A549 (cell line): ENCODE measurements at regions not wholly inside any gene's neighbourhood (a gene's known extent, or its start where the extent isn't known, plus 50 kb on each side); places are given as distances from the start of the nearest gene placed in this dataset.

Experiments
- ATAC-seq, 2 experiments: fragments of 200-7000 bp in 1 of 2; fragments of >200 bp in 1 of 2; cut with Nextera tagmentation in 1 of 2; cut with Tn5 transposase in 1 of 2; 3 replicates each; pipeline versions ENCODE4 v1.8.0 to v1.9.1; 2018 to 2020; ENCODE audit warnings: mild to moderate bottlenecking in 1 of 2, moderate library complexity in 1 of 2
- CTCF ChIA-PET: fragments of 300-600 bp; sonication (Branson Sonifier 250); formaldehyde crosslinking; extraction: SDS; loops from one replicate; lab custom pipeline; 2021; ENCODE audit warnings: antibody characterized with exemption, inconsistent platforms; lab: Yijun Ruan, JAX
- POLR2A ChIA-PET: fragments of 350-600 bp; formaldehyde crosslinking; extraction: SDS; loops from one replicate; lab custom pipeline; 2021; ENCODE audit warnings: antibody characterized with exemption, inconsistent platforms; lab: Yijun Ruan, JAX
- DNase-seq, 2 experiments: peaks; one replicate each; pipeline versions ENCODE4 v3.0.0 to v3.0.0-alpha.2; 2011 to 2016; ENCODE audit warnings: low read depth in 1 of 2, low spot score in 1 of 2
- FAIRE-seq: peaks from 2 replicates; lab custom pipeline; 2011; peaks lifted over from hg19 to GRCh38; lab: Jason Lieb, UNC
- H3K27ac ChIP-seq, 2 experiments: fragments of >200 bp; sonication (Bioruptor Twin); formaldehyde crosslinking; 3 replicates each; pipeline ENCODE4 v1.5.1; 2016 to 2017
- H3K4me1 ChIP-seq: fragments of >200 bp; sonication (Bioruptor Twin); formaldehyde crosslinking; 3 replicates; pipeline ENCODE4 v1.6.1; 2016
- H3K4me2 ChIP-seq: fragments of >200 bp; sonication (Bioruptor Twin); formaldehyde crosslinking; 3 replicates; pipeline ENCODE4 v1.6.1; 2016
- H3K4me3 ChIP-seq: fragments of >200 bp; sonication (Bioruptor Twin); formaldehyde crosslinking; 3 replicates; pipeline ENCODE4 v1.5.1; 2016
- H3K9me3 ChIP-seq: fragments of >200 bp; sonication (Bioruptor Twin); formaldehyde crosslinking; 3 replicates; pipeline ENCODE4 v1.6.1; 2016
- BHLHE40 ChIP-seq: IDR thresholded peaks from 2 replicates; pipeline ENCODE4 v1.6.1; 2012; ENCODE audit warnings: low read depth, low read length, inconsistent platforms
- CBX8 ChIP-seq: fragments of 200-600 bp; sonication (generic); IDR thresholded peaks from 2 replicates; pipeline ENCODE4 v1.6.1; 2016
- CEBPB ChIP-seq, 2 experiments: fragments of >200 bp in 1 of 2; sonication (Bioruptor Twin) in 1 of 2; formaldehyde crosslinking in 1 of 2; IDR thresholded peaks; 2 replicates each; pipeline ENCODE4 v1.6.1; 2012 to 2016
- CHD2 ChIP-seq: fragments of 150-350 bp; IDR thresholded peaks from 2 replicates; pipeline ENCODE4 v1.6.1; 2014; ENCODE audit warnings: low read length; ENCODE audit not compliant: partially characterized antibody
- EHF ChIP-seq: fragments of 250-450 bp; sonication (Bioruptor Pico); IDR thresholded peaks from 2 replicates; pipeline ENCODE4 v1.5.0; 2020; ENCODE audit warnings: mild to moderate bottlenecking
- EP300 ChIP-seq, 2 experiments: fragments of >200 bp; sonication (Bioruptor Twin); formaldehyde crosslinking; IDR thresholded peaks; 2 replicates in 1 of 2; 3 replicates in 1 of 2; pipeline ENCODE4 v1.6.1; 2016 to 2017
- FOSL2 ChIP-seq, 2 experiments: fragments of 450-650 bp in 1 of 2; fragments of >200 bp in 1 of 2; sonication (Bioruptor Twin) in 1 of 2; formaldehyde crosslinking; IDR thresholded peaks; 2 replicates each; pipeline versions ENCODE4 v1.5.0 to v1.6.1; 2016 to 2020; ENCODE audit warnings: mild to moderate bottlenecking in 1 of 2, moderate library complexity in 1 of 2
- FOXS1 ChIP-seq: fragments of 250-450 bp; sonication (Bioruptor Pico); IDR thresholded peaks from 2 replicates; pipeline ENCODE4 v1.5.0; 2020; ENCODE audit warnings: mild to moderate bottlenecking, moderate library complexity
- HEYL ChIP-seq: fragments of 250-450 bp; sonication (Bioruptor Pico); IDR thresholded peaks from 2 replicates; pipeline ENCODE4 v1.8.0; 2021; ENCODE audit warnings: mild to moderate bottlenecking, moderate library complexity
- JUNB ChIP-seq: fragments of >200 bp; sonication (Bioruptor Twin); formaldehyde crosslinking; IDR thresholded peaks from 2 replicates; pipeline ENCODE4 v1.6.1; 2016
- KDM5A ChIP-seq: fragments of 200-600 bp; sonication (generic); IDR thresholded peaks from 2 replicates; pipeline ENCODE4 v1.6.1; 2016; ENCODE audit warnings: antibody characterized with exemption, mild to moderate bottlenecking
- MAFK ChIP-seq: fragments of 450-650 bp; IDR thresholded peaks from 2 replicates; pipeline ENCODE4 v1.6.1; 2014; ENCODE audit not compliant: partially characterized antibody
- MAZ ChIP-seq: fragments of 150-350 bp; IDR thresholded peaks from 2 replicates; pipeline ENCODE4 v1.6.1; 2014; ENCODE audit warnings: antibody characterized with exemption, low read depth, low read length, borderline replicate concordance
- MYC ChIP-seq: IDR thresholded peaks from 2 replicates; pipeline ENCODE4 v1.6.1; 2012; ENCODE audit warnings: mild to moderate bottlenecking, inconsistent platforms, low read length, improper control_type of control experiment, borderline replicate concordance
- NPAS2 ChIP-seq: fragments of 250-450 bp; sonication (Bioruptor Pico); IDR thresholded peaks from 2 replicates; pipeline ENCODE4 v1.8.0; 2022; ENCODE audit warnings: mild to moderate bottlenecking, moderate library complexity, borderline replicate concordance
- PHF8 ChIP-seq: fragments of 200-600 bp; sonication (generic); IDR thresholded peaks from 2 replicates; pipeline ENCODE4 v1.6.1; 2016; ENCODE audit warnings: low read depth, mild to moderate bottlenecking, antibody characterized with exemption, moderate library complexity, borderline replicate concordance
- POLR2A ChIP-seq: IDR thresholded peaks from 2 replicates; pipeline ENCODE4 v1.6.1; 2012; ENCODE audit warnings: mild to moderate bottlenecking, low read length
- POLR2AphosphoS2 ChIP-seq: conservative IDR thresholded peaks from 2 replicates; pipeline ENCODE4 v1.6.1; 2012; ENCODE audit warnings: low read length, improper control_type of control experiment, inconsistent platforms
- RARB ChIP-seq: fragments of 250-450 bp; sonication (Bioruptor Pico); IDR thresholded peaks from 2 replicates; pipeline ENCODE4 v1.8.0; 2021; ENCODE audit warnings: mild to moderate bottlenecking, moderate library complexity
- RCOR1 ChIP-seq: fragments of 150-350 bp; IDR thresholded peaks from 2 replicates; pipeline ENCODE4 v1.6.1; 2014; ENCODE audit warnings: antibody characterized with exemption, low read length, low read depth
- RNF2 ChIP-seq: fragments of 200-600 bp; sonication (generic); IDR thresholded peaks from 2 replicates; pipeline ENCODE4 v1.6.1; 2016; ENCODE audit warnings: low read depth, mild to moderate bottlenecking, antibody characterized with exemption, moderate library complexity, borderline replicate concordance
- SMC3 ChIP-seq: fragments of >200 bp; sonication (Bioruptor Twin); formaldehyde crosslinking; IDR thresholded peaks from 3 replicates; pipeline ENCODE4 v1.6.1; 2018; ENCODE audit warnings: inconsistent platforms
- TFCP2L1 ChIP-seq: fragments of 250-450 bp; sonication (Bioruptor Pico); IDR thresholded peaks from 2 replicates; pipeline ENCODE4 v1.5.0; 2021; ENCODE audit warnings: mild to moderate bottlenecking
- ZSCAN20 ChIP-seq: fragments of 250-450 bp; sonication (Bioruptor Pico); IDR thresholded peaks from 2 replicates; pipeline ENCODE4 v1.8.0; 2022; ENCODE audit warnings: mild to moderate bottlenecking, moderate library complexity
- whole genome bisulfite sequencing: methylation state at CpG from one replicate; pipeline ENCODE4 v1.1.6; 2017; ENCODE audit errors: missing lambda C conversion rate; 5-methylcytosine and 5-hydroxymethylcytosine counted together
- TF ChIP-seq, protein P1 (sequence below): fragments of 150-350 bp; IDR thresholded peaks from 2 replicates; pipeline ENCODE4 v1.6.1; 2014; ENCODE audit warnings: low read depth, mild to moderate bottlenecking, low read length
- TF ChIP-seq, protein P2 (sequence below): fragments of 250-450 bp; sonication (Bioruptor Pico); IDR thresholded peaks from 2 replicates; pipeline ENCODE4 v1.5.0; 2021; ENCODE audit warnings: mild to moderate bottlenecking, moderate library complexity, borderline replicate concordance
- TF ChIP-seq, protein P3 (sequence below): IDR thresholded peaks from 2 replicates; pipeline ENCODE4 v1.6.1; 2012
- TF ChIP-seq, protein P4 (sequence below): fragments of >200 bp; sonication (Bioruptor Twin); formaldehyde crosslinking; IDR thresholded peaks from 3 replicates; pipeline ENCODE4 v1.6.1; 2016
- TF ChIP-seq, protein P5 (sequence below): fragments of 450-650 bp; IDR thresholded peaks from 2 replicates; pipeline ENCODE4 v1.6.1; 2014; ENCODE audit warnings: antibody characterized with exemption
- TF ChIP-seq, protein P6 (sequence below): IDR thresholded peaks from 2 replicates; pipeline ENCODE4 v1.6.1; 2012; ENCODE audit warnings: low read depth, borderline replicate concordance

DNA sequence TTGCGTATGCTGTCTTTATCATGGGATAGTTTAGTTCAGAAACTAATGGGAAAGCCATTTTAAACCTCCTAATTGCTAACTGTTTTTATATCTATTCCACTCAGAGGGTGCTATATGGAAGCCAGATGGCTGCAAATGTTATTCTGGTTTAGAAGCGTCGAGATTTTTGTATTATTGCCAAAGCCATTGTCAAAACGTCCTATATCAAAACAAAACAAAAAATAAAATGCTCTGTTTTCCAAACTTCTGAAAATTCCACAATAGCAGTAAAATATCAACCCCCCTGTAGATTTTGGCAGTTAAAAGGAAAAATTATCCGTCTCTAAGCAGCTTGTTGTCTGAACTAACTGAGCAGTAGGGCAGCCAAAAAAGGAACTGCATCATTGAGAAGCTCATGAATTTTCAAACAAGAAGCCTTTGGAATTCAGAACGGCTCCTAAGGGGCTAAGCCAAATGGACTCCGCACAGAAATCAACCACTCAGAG is 195.4 kb upstream of the CWC22 start:
- no peak overlapping the region for H3K4me2 ChIP-seq
- CTCF ChIA-PET, result no interaction called here
- no peak for FAIRE-seq

DNA sequence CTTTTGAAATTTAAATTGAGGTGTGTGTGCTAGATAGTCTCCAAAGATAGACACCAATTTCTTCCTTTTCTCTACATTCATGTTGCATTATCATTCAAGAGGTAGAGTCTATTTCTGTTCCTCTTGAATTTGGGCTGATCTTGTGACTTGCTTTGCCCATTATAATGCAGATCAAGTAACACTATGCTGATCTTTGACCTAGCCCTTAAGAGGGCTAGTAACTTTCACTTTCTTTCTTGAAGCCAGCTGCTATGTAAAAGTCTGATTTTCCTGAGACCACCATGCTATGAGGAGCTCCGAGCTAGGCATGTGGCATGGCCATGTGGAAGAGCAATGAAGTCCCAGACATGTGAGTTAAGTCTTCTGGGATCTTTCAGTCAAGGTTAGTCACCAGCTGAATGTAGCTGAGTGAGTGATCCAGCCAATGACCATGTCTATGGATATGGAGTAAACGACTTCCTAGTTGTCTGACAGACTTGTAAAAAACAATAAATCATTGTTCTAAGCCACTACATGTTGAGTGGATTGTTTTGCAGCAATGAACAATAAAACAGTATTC is 189.4 kb upstream of the CWC22 start:
- no peak overlapping the region for H3K27ac ChIP-seq
- no peak for ATAC-seq
- WGBS, result 2% methylated on average over 2 of the region's 2 CpGs
- no peak overlapping the region for H3K4me2 ChIP-seq
- TF ChIP-seq EHF, result no peak
- TF ChIP-seq, protein P1, sequence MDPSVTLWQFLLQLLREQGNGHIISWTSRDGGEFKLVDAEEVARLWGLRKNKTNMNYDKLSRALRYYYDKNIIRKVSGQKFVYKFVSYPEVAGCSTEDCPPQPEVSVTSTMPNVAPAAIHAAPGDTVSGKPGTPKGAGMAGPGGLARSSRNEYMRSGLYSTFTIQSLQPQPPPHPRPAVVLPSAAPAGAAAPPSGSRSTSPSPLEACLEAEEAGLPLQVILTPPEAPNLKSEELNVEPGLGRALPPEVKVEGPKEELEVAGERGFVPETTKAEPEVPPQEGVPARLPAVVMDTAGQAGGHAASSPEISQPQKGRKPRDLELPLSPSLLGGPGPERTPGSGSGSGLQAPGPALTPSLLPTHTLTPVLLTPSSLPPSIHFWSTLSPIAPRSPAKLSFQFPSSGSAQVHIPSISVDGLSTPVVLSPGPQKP, result no peak
- no peak for TF ChIP-seq RCOR1
- TF ChIP-seq KDM5A, result no peak
- TF ChIP-seq FOSL2 (IDR thresholded peaks at IDR 0.05), result no peak
- no peak for TF ChIP-seq FOSL2 (CRISPR knock-in tag; IDR thresholded peaks at IDR 0.05)
- TF ChIP-seq MAZ, result no peak
- no peak for TF ChIP-seq TFCP2L1 (CRISPR knock-in tag)
- no peak for TF ChIP-seq BHLHE40
- TF ChIP-seq RNF2, result no peak
- TF ChIP-seq ZSCAN20, result no peak
- TF ChIP-seq, protein P2, sequence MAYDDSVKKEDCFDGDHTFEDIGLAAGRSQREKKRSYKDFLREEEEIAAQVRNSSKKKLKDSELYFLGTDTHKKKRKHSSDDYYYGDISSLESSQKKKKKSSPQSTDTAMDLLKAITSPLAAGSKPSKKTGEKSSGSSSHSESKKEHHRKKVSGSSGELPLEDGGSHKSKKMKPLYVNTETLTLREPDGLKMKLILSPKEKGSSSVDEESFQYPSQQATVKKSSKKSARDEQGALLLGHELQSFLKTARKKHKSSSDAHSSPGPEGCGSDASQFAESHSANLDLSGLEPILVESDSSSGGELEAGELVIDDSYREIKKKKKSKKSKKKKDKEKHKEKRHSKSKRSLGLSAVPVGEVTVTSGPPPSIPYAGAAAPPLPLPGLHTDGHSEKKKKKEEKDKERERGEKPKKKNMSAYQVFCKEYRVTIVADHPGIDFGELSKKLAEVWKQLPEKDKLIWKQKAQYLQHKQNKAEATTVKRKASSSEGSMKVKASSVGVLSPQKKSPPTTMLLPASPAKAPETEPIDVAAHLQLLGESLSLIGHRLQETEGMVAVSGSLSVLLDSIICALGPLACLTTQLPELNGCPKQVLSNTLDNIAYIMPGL, result no peak
- no peak for TF ChIP-seq POLR2AphosphoS2
- no peak for TF ChIP-seq JUNB
- TF ChIP-seq MYC, result no peak
- TF ChIP-seq, protein P3, sequence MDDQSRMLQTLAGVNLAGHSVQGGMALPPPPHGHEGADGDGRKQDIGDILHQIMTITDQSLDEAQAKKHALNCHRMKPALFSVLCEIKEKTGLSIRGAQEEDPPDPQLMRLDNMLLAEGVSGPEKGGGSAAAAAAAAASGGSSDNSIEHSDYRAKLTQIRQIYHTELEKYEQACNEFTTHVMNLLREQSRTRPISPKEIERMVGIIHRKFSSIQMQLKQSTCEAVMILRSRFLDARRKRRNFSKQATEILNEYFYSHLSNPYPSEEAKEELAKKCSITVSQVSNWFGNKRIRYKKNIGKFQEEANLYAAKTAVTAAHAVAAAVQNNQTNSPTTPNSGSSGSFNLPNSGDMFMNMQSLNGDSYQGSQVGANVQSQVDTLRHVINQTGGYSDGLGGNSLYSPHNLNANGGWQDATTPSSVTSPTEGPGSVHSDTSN, result no peak
- TF ChIP-seq RARB, result no peak
- TF ChIP-seq CEBPB (IDR thresholded peaks at IDR 0.05), result no peak
- CTCF ChIA-PET, result no interaction called here
- H3K4me3 ChIP-seq, result no peak overlapping the region
- no peak for FAIRE-seq
- no peaks in the 10 kb centered on the region for H3K9me3 ChIP-seq
- no peak for DNase-seq
- no peaks in the 10 kb centered on the region for H3K4me1 ChIP-seq
- POLR2A ChIA-PET, result no interaction called here

More for the DNA sequence above, 195.4 kb upstream of the CWC22 start:
- Histone ChIP-seq H3K27ac (no peak overlapping the region), H3K9me3 (no peaks in the 10 kb centered on the region), H3K4me3 (no peak overlapping the region), H3K4me1 (no peaks in the 10 kb centered on the region)
- ATAC-seq (no peak), DNase-seq (no peak)
- WGBS, result 55% methylated on average over 7 of the region's 7 CpGs
- TF ChIP-seq MAFK (no peak), HEYL (CRISPR knock-in tag) (no peak), NPAS2 (CRISPR knock-in tag) (no peak), POLR2A (no peak), PHF8 (no peak), FOXS1 (CRISPR knock-in tag) (no peak), CHD2 (no peak), MYC (no peak), SMC3 (no peak), CBX8 (no peak), ZSCAN20 (no peak), RNF2 (no peak), MAZ (no peak), EP300 (IDR thresholded peaks at IDR 0.05) (no peak), RCOR1 (no peak), JUNB (no peak)
- TF ChIP-seq, protein P1, result no peak
- TF ChIP-seq, protein P4, sequence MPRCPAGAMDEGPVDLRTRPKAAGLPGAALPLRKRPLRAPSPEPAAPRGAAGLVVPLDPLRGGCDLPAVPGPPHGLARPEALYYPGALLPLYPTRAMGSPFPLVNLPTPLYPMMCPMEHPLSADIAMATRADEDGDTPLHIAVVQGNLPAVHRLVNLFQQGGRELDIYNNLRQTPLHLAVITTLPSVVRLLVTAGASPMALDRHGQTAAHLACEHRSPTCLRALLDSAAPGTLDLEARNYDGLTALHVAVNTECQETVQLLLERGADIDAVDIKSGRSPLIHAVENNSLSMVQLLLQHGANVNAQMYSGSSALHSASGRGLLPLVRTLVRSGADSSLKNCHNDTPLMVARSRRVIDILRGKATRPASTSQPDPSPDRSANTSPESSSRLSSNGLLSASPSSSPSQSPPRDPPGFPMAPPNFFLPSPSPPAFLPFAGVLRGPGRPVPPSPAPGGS, result no peak
- TF ChIP-seq, protein P5, sequence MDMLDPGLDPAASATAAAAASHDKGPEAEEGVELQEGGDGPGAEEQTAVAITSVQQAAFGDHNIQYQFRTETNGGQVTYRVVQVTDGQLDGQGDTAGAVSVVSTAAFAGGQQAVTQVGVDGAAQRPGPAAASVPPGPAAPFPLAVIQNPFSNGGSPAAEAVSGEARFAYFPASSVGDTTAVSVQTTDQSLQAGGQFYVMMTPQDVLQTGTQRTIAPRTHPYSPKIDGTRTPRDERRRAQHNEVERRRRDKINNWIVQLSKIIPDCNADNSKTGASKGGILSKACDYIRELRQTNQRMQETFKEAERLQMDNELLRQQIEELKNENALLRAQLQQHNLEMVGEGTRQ, result no peak
- TF ChIP-seq, protein P6, sequence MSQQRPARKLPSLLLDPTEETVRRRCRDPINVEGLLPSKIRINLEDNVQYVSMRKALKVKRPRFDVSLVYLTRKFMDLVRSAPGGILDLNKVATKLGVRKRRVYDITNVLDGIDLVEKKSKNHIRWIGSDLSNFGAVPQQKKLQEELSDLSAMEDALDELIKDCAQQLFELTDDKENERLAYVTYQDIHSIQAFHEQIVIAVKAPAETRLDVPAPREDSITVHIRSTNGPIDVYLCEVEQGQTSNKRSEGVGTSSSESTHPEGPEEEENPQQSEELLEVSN, result no peak
- POLR2A ChIA-PET, result no interaction called here
